HEK293 (cell line): ENCODE measurements at regions not wholly inside any gene's neighbourhood (a gene's known extent, or its start where the extent isn't known, plus 50 kb on each side); places are given as distances from the start of the nearest gene placed in this dataset.
"Not testable (repeated sequence)": the region's sequence is repeated elsewhere in the genome, so short reads cannot be mapped to it uniquely, and the experiment has no call there.

Source experiments
- CTCF ChIA-PET: fragments of 350-600 bp; formaldehyde crosslinking; extraction: SDS; loops from one replicate; lab custom pipeline; 2021; ENCODE audit warnings: antibody characterized with exemption; lab: Yijun Ruan, JAX
- POLR2A ChIA-PET: fragments of 300-600 bp; formaldehyde crosslinking; extraction: SDS; loops from one replicate; lab custom pipeline; 2020; ENCODE audit warnings: antibody characterized with exemption, inconsistent platforms; lab: Yijun Ruan, JAX
- H3K27ac ChIP-seq: fragments of 200-500 bp; sonication (Bioruptor generic); 2 replicates; pipeline ENCODE4 v1.5.1; 2014; ENCODE audit warnings: low read depth, low read length, control low read depth, inconsistent platforms; ENCODE audit errors: extremely low read depth
- H3K36me3 ChIP-seq, 2 experiments: fragments of 200-500 bp in 1 of 2; sonication (Bioruptor generic) in 1 of 2; 1 replicate in 1 of 2; 2 replicates in 1 of 2; pipeline ENCODE4 v1.5.1; 2014 to 2017; ENCODE audit warnings: inconsistent platforms in 2 of 2, low read length in 2 of 2; ENCODE audit not compliant: control insufficient read depth in 2 of 2, insufficient read depth in 1 of 2
- H3K4me1 ChIP-seq: fragments of 200-500 bp; sonication (Bioruptor generic); 2 replicates; pipeline ENCODE4 v1.5.1; 2014; ENCODE audit warnings: mild to moderate bottlenecking, low read length, inconsistent platforms; ENCODE audit not compliant: control insufficient read depth, insufficient read depth
- H3K4me3 ChIP-seq: 2 replicates; pipeline ENCODE4 v1.5.1; 2011; ENCODE audit warnings: low read depth, mild to moderate bottlenecking, control low read depth, low read length, moderate library complexity
- H3K9me3 ChIP-seq: fragments of 200-500 bp; sonication (Bioruptor generic); 2 replicates; pipeline ENCODE4 v1.5.1; 2014; ENCODE audit warnings: low read depth, low read length, inconsistent platforms; ENCODE audit not compliant: control insufficient read depth, insufficient read depth
- CTCF ChIP-seq: fragments of 450-650 bp; formaldehyde crosslinking; IDR thresholded peaks from 2 replicates; pipeline ENCODE4 v1.5.1; 2016; ENCODE audit warnings: missing biosample characterization, missing genetic modification characterization
- HOXA7 ChIP-seq: sonication (generic); formaldehyde crosslinking; IDR thresholded peaks from 2 replicates; pipeline ENCODE4 v1.8.1; 2022; ENCODE audit warnings: missing genetic modification reagents, borderline replicate concordance
- HOXC10 ChIP-seq: sonication (generic); formaldehyde crosslinking; IDR thresholded peaks from 2 replicates; pipeline ENCODE4 v1.8.1; 2023; ENCODE audit warnings: mild to moderate bottlenecking, missing genetic modification reagents
- PRDM2 ChIP-seq: fragments of 450-650 bp; formaldehyde crosslinking; IDR thresholded peaks from 2 replicates; pipeline ENCODE4 v1.5.1; 2016; ENCODE audit warnings: missing biosample characterization, missing genetic modification characterization, borderline replicate concordance
- SALL2 ChIP-seq: fragments of 450-650 bp; formaldehyde crosslinking; IDR thresholded peaks from 2 replicates; pipeline ENCODE4 v1.5.0; 2017; ENCODE audit warnings: missing biosample characterization, mild to moderate bottlenecking, missing genetic modification characterization, borderline replicate concordance
- ZBTB1 ChIP-seq: fragments of 450-650 bp; formaldehyde crosslinking; IDR thresholded peaks from 2 replicates; pipeline ENCODE4 v1.5.1; 2016; ENCODE audit warnings: missing biosample characterization, missing genetic modification characterization
- ZNF114 ChIP-seq: fragments of 450-650 bp; formaldehyde crosslinking; IDR thresholded peaks from 2 replicates; pipeline ENCODE4 v1.5.0; 2017; ENCODE audit warnings: missing biosample characterization, missing genetic modification characterization
- ZNF280C ChIP-seq: fragments of 450-650 bp; formaldehyde crosslinking; IDR thresholded peaks from 2 replicates; pipeline ENCODE4 v1.5.1; 2016; ENCODE audit warnings: missing biosample characterization, missing genetic modification characterization
- ZNF37A ChIP-seq: fragments of 450-650 bp; IDR thresholded peaks from 2 replicates; pipeline ENCODE4 v1.5.1; 2018; ENCODE audit warnings: missing biosample characterization, missing genetic modification characterization
- ZNF391 ChIP-seq: fragments of 450-650 bp; formaldehyde crosslinking; IDR thresholded peaks from 2 replicates; pipeline ENCODE4 v1.5.1; 2016; ENCODE audit warnings: low read depth, missing biosample characterization, missing genetic modification characterization, borderline replicate concordance
- ZNF416 ChIP-seq: fragments of 450-650 bp; formaldehyde crosslinking; IDR thresholded peaks from 2 replicates; pipeline ENCODE4 v1.5.1; 2016; ENCODE audit warnings: missing biosample characterization, missing genetic modification characterization
- ZNF48 ChIP-seq: fragments of 450-650 bp; formaldehyde crosslinking; IDR thresholded peaks from 2 replicates; pipeline ENCODE4 v1.5.1; 2016; ENCODE audit warnings: missing biosample characterization, missing genetic modification characterization
- ZNF488 ChIP-seq: fragments of 450-650 bp; formaldehyde crosslinking; IDR thresholded peaks from 2 replicates; pipeline ENCODE4 v1.5.1; 2016; ENCODE audit warnings: missing biosample characterization, missing genetic modification characterization
- ZNF555 ChIP-seq: fragments of 450-650 bp; formaldehyde crosslinking; conservative IDR thresholded peaks from 2 replicates; pipeline ENCODE4 v1.5.1; 2017; ENCODE audit warnings: missing biosample characterization, mild to moderate bottlenecking, missing genetic modification characterization, inconsistent platforms
- ZNF621 ChIP-seq: fragments of 450-650 bp; formaldehyde crosslinking; IDR thresholded peaks from 2 replicates; pipeline ENCODE4 v1.5.1; 2017; ENCODE audit warnings: missing biosample characterization, missing genetic modification characterization
- ZNF670 ChIP-seq: fragments of 450-650 bp; formaldehyde crosslinking; IDR thresholded peaks from 2 replicates; pipeline ENCODE4 v1.5.1; 2016; ENCODE audit warnings: missing biosample characterization, missing genetic modification characterization, low read depth
- ZNF791 ChIP-seq: fragments of 450-650 bp; formaldehyde crosslinking; IDR thresholded peaks from 2 replicates; pipeline ENCODE4 v1.5.1; 2016; ENCODE audit warnings: missing biosample characterization, missing genetic modification characterization
- ZNF843 ChIP-seq: fragments of 450-650 bp; formaldehyde crosslinking; IDR thresholded peaks from 2 replicates; pipeline ENCODE4 v1.5.1; 2016; ENCODE audit warnings: missing biosample characterization, missing genetic modification characterization
- ZSCAN23 ChIP-seq: fragments of 450-650 bp; formaldehyde crosslinking; IDR thresholded peaks from 2 replicates; pipeline ENCODE4 v1.5.1; 2016; ENCODE audit warnings: missing biosample characterization, missing genetic modification characterization
- TF ChIP-seq, protein P1 (sequence below): fragments of 450-650 bp; formaldehyde crosslinking; IDR thresholded peaks from 2 replicates; pipeline ENCODE4 v1.5.1; 2016; ENCODE audit warnings: missing biosample characterization, missing genetic modification characterization

DNA sequence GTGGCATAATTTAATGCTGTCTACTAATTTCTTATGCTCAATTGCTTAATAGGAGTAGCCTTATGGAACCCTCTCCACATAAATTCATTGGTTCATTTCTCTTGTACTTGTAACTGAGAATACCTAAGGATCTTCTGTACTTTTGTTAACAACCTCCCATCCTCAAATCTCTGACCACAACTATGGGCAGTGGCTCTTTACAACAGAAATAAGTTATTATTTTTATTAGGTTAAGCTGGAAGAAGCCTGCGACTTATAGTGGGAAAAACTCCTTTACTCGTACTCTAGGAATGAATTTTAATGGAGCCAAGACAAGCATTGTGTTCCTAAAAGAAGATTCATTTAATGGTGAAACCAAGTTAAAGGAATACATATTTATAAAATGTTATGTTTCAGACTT is 337.1 kb upstream of the CTSO start:
- Histone ChIP-seq H3K9me3 (no peaks in the 10 kb centered on the region), H3K4me3 (no peak overlapping the region), H3K27ac (no peak overlapping the region), H3K4me1 (no peaks in the 10 kb centered on the region; the same call in 1 of the 2 replicates), H3K36me3 (no peaks in the 10 kb centered on the region)
- ChIA-PET POLR2A (no interaction called here), CTCF (no interaction called here)
- TF ChIP-seq HOXC10 (CRISPR knock-in tag) (no peak), ZNF843 (tag by site-specific recombination) (no peak), ZNF621 (tag by site-specific recombination) (no peak), ZNF114 (tag by site-specific recombination) (no peak), HOXA7 (CRISPR knock-in tag) (no peak), PRDM2 (tag by site-specific recombination) (no peak), ZNF791 (tag by site-specific recombination) (no peak), ZNF555 (tag by site-specific recombination) (no peak), SALL2 (tag by site-specific recombination) (no peak), ZNF391 (tag by site-specific recombination) (no peak), ZNF280C (no peak)

- H3K27ac ChIP-seq, CTCF ChIA-PET, H3K4me1 ChIP-seq, POLR2A ChIA-PET, H3K36me3 ChIP-seq, H3K4me3 ChIP-seq, H3K9me3 ChIP-seq: not testable (repeated sequence)
These were observed 336.4 kb upstream of the CTSO start for GRCh38 chr4:156290026-156290425.

DNA sequence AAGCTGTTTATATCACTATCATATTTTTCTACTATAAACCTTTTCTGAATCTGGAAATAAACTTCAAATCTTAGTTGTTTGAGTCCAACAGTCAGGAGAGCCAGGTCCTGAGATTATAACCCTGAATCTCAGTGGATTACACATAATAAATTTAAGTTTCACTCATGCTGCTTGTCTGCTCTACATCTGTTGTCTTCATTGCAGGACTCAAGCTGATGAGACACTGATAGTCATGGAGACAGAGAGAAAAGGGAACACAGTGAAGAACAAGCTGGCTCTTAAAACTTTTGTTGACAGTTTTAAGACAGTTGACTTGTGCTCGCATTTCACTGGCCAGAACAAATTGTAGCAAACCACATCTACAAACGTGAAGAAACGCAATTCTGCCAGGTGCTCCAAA is 327.0 kb upstream of the CTSO start:
- no peak overlapping the region for H3K27ac ChIP-seq
- H3K9me3 ChIP-seq, result no peaks in the 10 kb centered on the region
- ChIA-PET CTCF (interaction anchor here (0.7 kb wide), 1 partner anchor 849 kb away, joined by 3 read pairs; no protein-coding TSS in a partner anchor), POLR2A (no interaction called here)
- H3K4me1 ChIP-seq, result no peaks in the 10 kb centered on the region
- H3K4me3 ChIP-seq, result no peak overlapping the region
- H3K36me3 ChIP-seq, result no peaks in the 10 kb centered on the region
- TF ChIP-seq ZSCAN23 (tag by site-specific recombination) (no peak), ZNF555 (tag by site-specific recombination) (no peak), CTCF (tag by site-specific recombination) (no peak), ZNF488 (no peak), ZNF416 (tag by site-specific recombination) (no peak), ZBTB1 (tag by site-specific recombination) (no peak), ZNF48 (tag by site-specific recombination) (no peak), ZNF37A (tag by site-specific recombination) (no peak), ZNF670 (tag by site-specific recombination) (no peak)
- TF ChIP-seq, protein P1, sequence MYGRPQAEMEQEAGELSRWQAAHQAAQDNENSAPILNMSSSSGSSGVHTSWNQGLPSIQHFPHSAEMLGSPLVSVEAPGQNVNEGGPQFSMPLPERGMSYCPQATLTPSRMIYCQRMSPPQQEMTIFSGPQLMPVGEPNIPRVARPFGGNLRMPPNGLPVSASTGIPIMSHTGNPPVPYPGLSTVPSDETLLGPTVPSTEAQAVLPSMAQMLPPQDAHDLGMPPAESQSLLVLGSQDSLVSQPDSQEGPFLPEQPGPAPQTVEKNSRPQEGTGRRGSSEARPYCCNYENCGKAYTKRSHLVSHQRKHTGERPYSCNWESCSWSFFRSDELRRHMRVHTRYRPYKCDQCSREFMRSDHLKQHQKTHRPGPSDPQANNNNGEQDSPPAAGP (tag by site-specific recombination), result no peak
